H9 (cell line): ENCODE measurements at regions not wholly inside any gene's neighbourhood (a gene's known extent, or its start where the extent isn't known, plus 50 kb on each side); places are given as distances from the start of the nearest gene placed in this dataset.

Experiments
- DNase-seq: peaks from one replicate; pipeline ENCODE4 v3.0.0-alpha.2; 2017
- H2AFZ ChIP-seq: one replicate; pipeline ENCODE4 v1.6.1; 2013; ENCODE audit warnings: mild to moderate bottlenecking, low read length, control low read depth, moderate library complexity
- H2AK5ac ChIP-seq: 2 replicates; pipeline ENCODE4 v1.6.1; 2013; ENCODE audit warnings: low read length, control low read depth, mixed read lengths; ENCODE audit not compliant: insufficient read length
- H2BK120ac ChIP-seq: one replicate; pipeline ENCODE4 v1.6.1; 2013; ENCODE audit warnings: low read depth, mild to moderate bottlenecking, low read length, control low read depth, inconsistent platforms; ENCODE audit not compliant: poor library complexity, severe bottlenecking
- H2BK12ac ChIP-seq: 2 replicates; pipeline ENCODE4 v1.6.1; 2013; ENCODE audit warnings: low read length, control low read depth, mixed read lengths, low read depth; ENCODE audit not compliant: insufficient read length
- H2BK15ac ChIP-seq: 2 replicates; pipeline ENCODE4 v1.6.1; 2013; ENCODE audit warnings: low read depth, low read length, control low read depth
- H2BK20ac ChIP-seq: one replicate; pipeline ENCODE4 v1.6.1; 2013; ENCODE audit warnings: low read depth, mild to moderate bottlenecking, low read length, control low read depth, inconsistent platforms; ENCODE audit not compliant: poor library complexity, severe bottlenecking
- H2BK5ac ChIP-seq: 2 replicates; pipeline ENCODE4 v1.6.1; 2013; ENCODE audit warnings: low read length, control low read depth, mixed read lengths; ENCODE audit not compliant: insufficient read length
- H3K14ac ChIP-seq: 2 replicates; pipeline ENCODE4 v1.6.1; 2013; ENCODE audit warnings: low read length, control low read depth; ENCODE audit not compliant: insufficient read depth
- H3K18ac ChIP-seq: 2 replicates; pipeline ENCODE4 v1.6.1; 2013; ENCODE audit warnings: low read depth, mild to moderate bottlenecking, mixed read lengths, low read length, control low read depth; ENCODE audit not compliant: insufficient read length
- H3K23ac ChIP-seq: 2 replicates; pipeline ENCODE4 v1.6.1; 2013; ENCODE audit warnings: low read length, control low read depth, mixed read lengths, low read depth; ENCODE audit not compliant: insufficient read length
- H3K23me2 ChIP-seq: 2 replicates; pipeline ENCODE4 v1.6.1; 2013; ENCODE audit warnings: low read depth, mild to moderate bottlenecking, mixed read lengths, low read length, control low read depth; ENCODE audit not compliant: insufficient read length, poor library complexity, severe bottlenecking
- H3K27ac ChIP-seq: 2 replicates; pipeline ENCODE4 v1.5.1; 2013; ENCODE audit warnings: low read length, control low read depth, mixed read lengths, low read depth; ENCODE audit not compliant: insufficient read length
- H3K27me3 ChIP-seq: 2 replicates; pipeline ENCODE4 v1.6.1; 2013; ENCODE audit warnings: low read length, control low read depth, inconsistent platforms; ENCODE audit not compliant: insufficient read depth
- H3K4ac ChIP-seq: 2 replicates; pipeline ENCODE4 v1.6.1; 2013; ENCODE audit warnings: low read depth, mild to moderate bottlenecking, control low read depth, inconsistent platforms, low read length, moderate library complexity
- H3K4me1 ChIP-seq: 2 replicates; pipeline ENCODE4 v1.6.1; 2013; ENCODE audit warnings: low read length, control low read depth, inconsistent platforms; ENCODE audit not compliant: insufficient read depth
- H3K4me2 ChIP-seq: 2 replicates; pipeline ENCODE4 v1.6.1; 2013; ENCODE audit warnings: low read length, control low read depth, mixed read lengths; ENCODE audit not compliant: insufficient read length, insufficient read depth
- H3K56ac ChIP-seq: 2 replicates; pipeline ENCODE4 v1.6.1; 2013; ENCODE audit warnings: low read depth, mild to moderate bottlenecking, mixed read lengths, low read length, control low read depth; ENCODE audit not compliant: insufficient read length
- H3K79me1 ChIP-seq: 2 replicates; pipeline ENCODE4 v1.6.1; 2013; ENCODE audit warnings: low read depth, mild to moderate bottlenecking, moderate library complexity, low read length, control low read depth, inconsistent platforms; ENCODE audit not compliant: insufficient read depth, poor library complexity, severe bottlenecking
- H3K79me2 ChIP-seq: 2 replicates; pipeline ENCODE4 v1.6.1; 2013; ENCODE audit warnings: low read length, control low read depth, inconsistent platforms; ENCODE audit not compliant: insufficient read depth
- H3K9ac ChIP-seq: 2 replicates; pipeline ENCODE4 v1.6.1; 2013; ENCODE audit warnings: low read length, control low read depth, mixed read lengths; ENCODE audit not compliant: insufficient read length; ENCODE audit errors: extremely low read depth
- H3K9me3 ChIP-seq: one replicate; pipeline ENCODE4 v1.6.1; 2013; ENCODE audit warnings: low read depth, low read length, inconsistent platforms; ENCODE audit not compliant: control insufficient read depth
- H3T11ph ChIP-seq: one replicate; pipeline ENCODE4 v1.6.1; 2013; ENCODE audit warnings: mild to moderate bottlenecking, low read length, control low read depth, inconsistent platforms
- H4K20me1 ChIP-seq: one replicate; pipeline ENCODE4 v1.6.1; 2013; ENCODE audit not compliant: control insufficient read depth, insufficient read length, insufficient read depth
- H4K5ac ChIP-seq: 2 replicates; pipeline ENCODE4 v1.6.1; 2013; ENCODE audit warnings: low read depth, mild to moderate bottlenecking, mixed read lengths, low read length, control low read depth; ENCODE audit not compliant: insufficient read length
- H4K8ac ChIP-seq: replicated peaks from 2 replicates; pipeline ENCODE4 v1.6.1; 2013; ENCODE audit warnings: low read length, control low read depth, mixed read lengths, low read depth; ENCODE audit not compliant: insufficient read length
- H4K91ac ChIP-seq: 2 replicates; pipeline ENCODE4 v1.6.1; 2013; ENCODE audit warnings: low read depth, mild to moderate bottlenecking, moderate library complexity, mixed read lengths, low read length, control low read depth; ENCODE audit not compliant: insufficient read length
- H3K27ac Mint-ChIP-seq, 3 experiments: 2 replicates in 2 of 3; 3 replicates in 1 of 3; pipeline ENCODE4 v1.8.0; 2020 to 2021; ENCODE audit warnings: mixed read lengths in 3 of 3, mild to moderate bottlenecking in 1 of 3, moderate library complexity in 1 of 3
- H3K27me3 Mint-ChIP-seq: 2 replicates; pipeline ENCODE4 v1.8.0; 2021; ENCODE audit warnings: low read depth, mild to moderate bottlenecking, moderate library complexity, mixed read lengths
- H3K36me3 Mint-ChIP-seq, 3 experiments: 2 replicates in 2 of 3; 3 replicates in 1 of 3; pipeline ENCODE4 v1.8.0; 2020 to 2021; ENCODE audit warnings: low read depth in 3 of 3, mixed read lengths in 3 of 3; ENCODE audit not compliant: insufficient read depth in 1 of 3
- H3K4me1 Mint-ChIP-seq, 2 experiments: 2 replicates each; pipeline ENCODE4 v1.8.0; 2020; ENCODE audit warnings: mixed read lengths in 2 of 2
- H3K4me3 Mint-ChIP-seq, 2 experiments: 2 replicates in 1 of 2; 3 replicates in 1 of 2; pipeline ENCODE4 v1.8.0; 2020 to 2021; ENCODE audit warnings: mild to moderate bottlenecking in 2 of 2, mixed read lengths in 2 of 2, moderate library complexity in 1 of 2
- H3K9me3 Mint-ChIP-seq, 2 experiments: 2 replicates in 1 of 2; 3 replicates in 1 of 2; pipeline ENCODE4 v1.8.0; 2020; ENCODE audit warnings: mild to moderate bottlenecking in 2 of 2, mixed read lengths in 2 of 2, moderate library complexity in 1 of 2
- CTCF ChIP-seq: fragments of 200-600 bp; sonication (generic); conservative IDR thresholded peaks from 3 replicates; pipeline ENCODE4 v1.8.0; 2021; ENCODE audit warnings: antibody characterized with exemption, mild to moderate bottlenecking
- WGBS: extraction: QIAGEN DNeasy Blood & Tissue Kit; methylation state at CpG from one replicate; pipeline ENCODE4 v1.1.7; 2013; ENCODE audit warnings: missing lambda C conversion rate, low lambda C conversion rate, mixed read lengths; ENCODE audit not compliant: insufficient read length; ENCODE audit errors: extremely low coverage; 5-methylcytosine and 5-hydroxymethylcytosine counted together

GRCh38 chr2:117057016-117057415, 757.5 kb upstream of the DDX18 start:
- Histone ChIP-seq H3K27me3 (no peaks in the 10 kb centered on the region), H2BK15ac (no peak overlapping the region), H2BK12ac (no peak overlapping the region), H2BK120ac (no peak overlapping the region), H3K9ac (no peak overlapping the region), H4K91ac (no peak overlapping the region), H3T11ph (no peak overlapping the region), H3K56ac (no peak overlapping the region), H3K79me1 (no peaks in the 10 kb centered on the region), H3K23ac (no peak overlapping the region), H4K5ac (no peak overlapping the region), H3K18ac (no peak overlapping the region), H2BK5ac (no peak overlapping the region), H3K27ac (no peak overlapping the region), H3K23me2 (no peaks in the 10 kb centered on the region), H4K20me1 (no peaks in the 10 kb centered on the region), H2AK5ac (no peak overlapping the region), H3K4me2 (no peak overlapping the region), H3K14ac (no peak overlapping the region), H2BK20ac (no peak overlapping the region), H3K79me2 (no peaks in the 10 kb centered on the region), H3K4me1 (no peaks in the 10 kb centered on the region), H3K9me3 (no peaks in the 10 kb centered on the region), H3K4ac (no peak overlapping the region), H4K8ac (no peak overlapping the region), H2AFZ (no peak overlapping the region)
- DNase-seq, result no peak
- Mint-ChIP-seq H3K9me3 (peaks cover 0 to 2% of the 10 kb centered on the region in 2 experiments; a peak in 1 of 5 replicates), H3K4me1 (peaks cover 0 to 10% of the 10 kb centered on the region in 2 experiments; a peak in 2 of 4 replicates), H3K27me3 (peaks cover 2% of the 10 kb centered on the region), H3K4me3 (no peak overlapping the region), H3K36me3 (no peaks in the 10 kb centered on the region), H3K27ac (no peak overlapping the region)
- TF ChIP-seq CTCF, result no peak
- WGBS, result no CpG with 5 or more reads among the region's 3 CpGs
